Lower leg skin (tissue), 4 donors: ENCODE measurements at regions not wholly inside any gene's neighbourhood (a gene's known extent, or its start where the extent isn't known, plus 50 kb on each side); places are given as distances from the start of the nearest gene placed in this dataset.

Experiments used
- DNase-seq, 2 donors: peaks; one replicate each; pipeline ENCODE4 v3.0.0-alpha.2; 2019; ENCODE audit warnings: low spot score in 2 of 2
- H3K4me3 ChIP-seq: fragments of 200-600 bp; sonication (generic); 2 replicates; pipeline ENCODE4 v1.5.1; 2017; ENCODE audit warnings: mild to moderate bottlenecking, low read depth; ENCODE audit not compliant: poor library complexity, severe bottlenecking
- CTCF ChIP-seq, 3 donors: fragments of 450-650 bp; IDR thresholded peaks; one replicate each; pipeline ENCODE4 v1.5.1; 2016; ENCODE audit warnings: antibody characterized with exemption in 3 of 3, mild to moderate bottlenecking in 3 of 3, moderate library complexity in 2 of 3
- POLR2A ChIP-seq, 2 donors: fragments of 450-650 bp; IDR thresholded peaks; one replicate each; pipeline ENCODE4 v1.6.1; 2016 to 2017; ENCODE audit warnings: antibody characterized with exemption in 2 of 2, mild to moderate bottlenecking in 1 of 2, moderate library complexity in 1 of 2
- WGBS, 2 donors: methylation state at CpG; one replicate each; pipeline ENCODE4 v1.1.5; 2018; 5-methylcytosine and 5-hydroxymethylcytosine counted together
- intact Hi-C: fragments of 100-400 bp; cut with DNase I; formaldehyde crosslinking; loops from one replicate; pipeline ENCODE4 v1.15.0; 2023; ENCODE audit warnings: low total_unique reads

DNA sequence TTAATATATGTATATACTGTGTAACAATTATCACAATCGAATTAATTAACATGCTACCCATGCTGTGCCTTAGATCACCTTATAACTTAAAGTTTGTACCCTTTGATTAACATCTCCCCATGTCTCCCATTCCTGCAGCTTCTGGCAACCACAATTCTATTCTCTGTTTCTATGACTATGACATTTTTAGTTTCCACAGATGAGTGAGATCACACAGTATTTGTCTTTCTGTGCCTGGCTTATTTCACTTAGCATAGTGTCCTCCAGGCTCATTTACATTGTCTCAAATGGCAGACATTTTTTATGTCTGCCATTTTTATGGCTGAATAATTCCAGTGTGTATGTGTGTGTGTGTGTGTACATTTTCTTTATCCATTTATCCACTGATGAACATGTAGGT lies 146.1 kb upstream of the SLC28A3 start:
- DNase-seq: no peak
- no peak for TF ChIP-seq CTCF (IDR thresholded peaks at IDR 0.05)
- no peak for TF ChIP-seq POLR2A (IDR thresholded peaks at IDR 0.05)
- no peak overlapping the region for H3K4me3 ChIP-seq
- WGBS, 2 donors: 76 to 100% methylated on average over 1 of the region's 1 CpG
- intact Hi-C loops: no loop called here

DNA sequence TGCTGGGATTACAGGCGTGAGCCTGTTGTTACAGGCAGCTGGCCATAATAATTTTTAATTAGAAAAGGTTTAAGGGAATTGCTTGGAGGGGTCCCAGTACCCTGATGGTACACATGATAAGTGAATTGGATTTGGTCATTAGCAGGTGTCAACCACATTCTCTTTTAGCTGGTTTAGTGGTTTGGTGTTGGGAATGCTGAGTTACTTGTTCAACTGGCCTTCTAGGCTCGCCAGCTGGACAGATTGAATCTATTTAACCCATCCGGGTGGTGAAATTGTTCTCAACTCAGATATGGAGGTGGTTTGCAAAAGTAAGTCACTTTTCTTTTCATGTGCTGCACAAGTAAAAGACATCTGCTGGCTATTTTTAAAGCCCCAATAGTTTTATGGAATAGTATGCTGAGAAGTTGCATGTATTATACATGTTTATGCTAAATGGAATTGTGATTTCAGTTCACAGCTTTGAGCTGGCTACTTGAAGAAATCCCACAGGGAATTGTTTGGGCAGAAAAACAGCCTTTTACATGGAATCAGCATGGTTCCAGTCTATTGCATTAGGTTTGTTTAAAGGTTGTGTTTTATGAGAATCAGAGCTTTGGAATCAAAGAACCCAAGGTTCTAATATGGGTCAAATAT lies 149.8 kb upstream of the SLC28A3 start:
- no peak overlapping the region for H3K4me3 ChIP-seq
- intact Hi-C loops: no loop called here
- TF ChIP-seq CTCF (IDR thresholded peaks at IDR 0.05): no peak
- TF ChIP-seq POLR2A (IDR thresholded peaks at IDR 0.05): no peak
- 55 to 63% methylated on average over 3 of the region's 3 CpGs for WGBS, 2 donors
- DNase-seq: no peak

GRCh38 chr9:84490842-84491325 lies 150.3 kb upstream of the SLC28A3 start:
- DNase-seq: no peak
- H3K4me3 ChIP-seq: no peak overlapping the region
- intact Hi-C loops: no loop called here
- TF ChIP-seq CTCF (IDR thresholded peaks at IDR 0.05) (no peak), POLR2A (IDR thresholded peaks at IDR 0.05) (no peak)
- WGBS, 2 donors: 91 to 93% methylated on average over 1 of the region's 1 CpG

- 61 to 63% methylated on average over 3 of the region's 3 CpGs for WGBS, 2 donors
- intact Hi-C loops: no loop called here
- no peak for DNase-seq
- no peak for TF ChIP-seq POLR2A (IDR thresholded peaks at IDR 0.05)
- no peak for TF ChIP-seq CTCF (IDR thresholded peaks at IDR 0.05)
- H3K4me3 ChIP-seq: no peak overlapping the region
These were observed 152.0 kb upstream of the SLC28A3 start for GRCh38 chr9:84492366-84493159.

DNA sequence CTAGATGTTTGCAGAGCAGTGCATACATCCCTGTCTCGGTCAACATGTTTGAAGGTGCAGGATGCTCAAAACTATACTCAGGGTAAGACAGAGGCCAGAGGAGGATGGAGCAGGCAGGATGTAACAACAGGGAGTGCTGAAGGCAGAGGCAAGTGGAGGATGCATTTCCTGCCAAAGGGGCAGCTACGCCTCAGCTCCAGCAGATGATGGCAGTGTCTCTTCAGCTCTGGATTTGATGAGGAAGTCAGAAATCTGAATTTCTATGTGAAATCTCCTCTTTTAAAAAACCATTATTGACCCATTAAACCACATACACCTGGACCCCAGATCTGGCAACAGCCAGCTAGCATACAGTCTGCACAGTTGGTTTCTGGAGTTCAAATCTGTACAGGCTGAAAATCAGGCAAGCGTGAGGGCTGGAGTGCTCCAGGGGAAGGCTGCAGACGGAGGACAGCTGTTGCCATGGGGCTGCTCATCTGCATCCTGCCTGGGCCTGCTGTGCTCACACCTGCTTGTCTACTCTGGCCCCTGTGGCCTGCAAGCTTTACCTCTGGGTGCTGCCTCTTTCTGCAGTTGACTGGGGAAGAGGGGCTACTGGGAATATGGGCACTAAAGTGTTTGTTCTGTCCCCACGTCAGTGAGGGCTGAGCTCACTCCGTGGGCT lies 152.9 kb upstream of the SLC28A3 start:
- TF ChIP-seq CTCF (IDR thresholded peaks at IDR 0.05) (no peak), POLR2A (IDR thresholded peaks at IDR 0.05) (no peak)
- DNase-seq: no peak
- intact Hi-C loops: no loop called here
- no peak overlapping the region for H3K4me3 ChIP-seq
- 68 to 69% methylated on average over 6 of the region's 6 CpGs for WGBS, 2 donors
